GM19395 (cell line): ENCODE measurements at regions not wholly inside any gene's neighbourhood (a gene's known extent, or its start where the extent isn't known, plus 50 kb on each side); places are given as distances from the start of the nearest gene placed in this dataset.

Experiments
- ATAC-seq: cut with Tn5 transposase; IDR thresholded peaks from one replicate; pipeline ENCODE4 v1.9.1; 2021; ENCODE audit warnings: mild to moderate bottlenecking, moderate library complexity; ENCODE audit not compliant: unreplicated experiment

DNA sequence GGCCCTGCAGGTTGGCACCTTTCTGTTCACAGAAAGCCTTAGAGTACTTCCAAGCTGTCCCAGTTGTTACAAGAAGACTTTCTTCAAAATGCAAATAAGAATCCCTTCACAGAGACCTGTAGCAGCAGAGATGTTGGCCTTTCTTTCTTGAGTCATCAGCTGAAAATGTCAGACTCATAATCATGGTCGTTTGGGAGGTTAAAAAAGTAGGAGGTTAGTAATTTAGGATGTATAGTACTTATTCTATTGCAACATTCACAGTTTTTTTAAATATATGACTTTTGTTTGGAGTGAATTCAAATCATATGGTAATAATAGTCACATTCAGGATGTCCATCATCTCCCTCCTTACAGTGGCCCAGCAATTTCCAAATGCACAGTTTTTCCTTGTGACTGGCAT lies 223.9 kb upstream of the GLI3 start:
- no peak for ATAC-seq

DNA sequence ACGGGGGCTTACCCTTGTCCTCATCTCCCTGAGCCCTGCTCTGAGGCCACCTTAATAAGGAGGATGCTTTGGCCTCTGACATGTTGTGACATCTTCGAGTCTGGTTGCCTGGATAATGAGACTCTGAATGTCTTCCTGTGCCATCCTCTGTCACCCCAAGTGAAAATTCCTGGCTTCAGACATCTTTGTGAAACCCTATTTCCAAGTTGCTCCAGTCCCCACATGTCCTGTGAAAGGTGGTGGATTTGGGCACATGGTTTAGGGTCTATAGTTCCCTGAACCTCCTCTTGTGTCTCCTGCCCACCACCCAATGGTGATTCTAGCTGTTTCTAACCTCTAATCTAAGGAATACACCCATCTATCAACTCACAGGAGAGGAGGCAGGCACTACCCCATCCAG lies 223.1 kb upstream of the GLI3 start:
- no peak for ATAC-seq

- no peak for ATAC-seq
Measured at GRCh38 chr7:42457663-42458062, 220.7 kb upstream of the GLI3 start.

DNA sequence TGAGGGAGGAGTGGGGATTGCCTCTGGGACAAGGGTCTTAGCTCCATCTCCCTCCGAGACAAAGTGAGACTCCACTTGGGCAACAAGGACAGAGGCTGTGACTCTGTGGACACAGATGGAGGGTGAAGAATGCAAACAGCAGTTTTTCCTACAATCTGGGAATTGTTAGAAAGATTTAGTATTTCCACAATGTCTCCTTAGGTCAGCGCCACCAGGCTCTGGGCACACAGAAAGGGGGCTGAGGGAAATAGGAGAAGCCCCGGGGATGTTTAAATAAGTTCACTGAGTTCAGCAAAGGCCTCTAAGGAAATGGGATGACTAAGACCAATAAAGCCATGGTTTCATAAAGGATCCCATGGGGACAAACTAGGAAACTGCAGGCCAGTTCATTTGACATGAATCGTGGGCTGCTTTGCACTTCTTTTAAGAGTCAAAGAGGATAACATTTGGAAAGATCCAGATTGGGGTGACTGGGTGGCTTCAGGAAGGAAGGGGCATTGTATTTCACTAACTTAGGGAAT lies 219.8 kb upstream of the GLI3 start:
- no peak for ATAC-seq

GRCh38 chr7:42456267-42456666 lies 219.3 kb upstream of the GLI3 start:
- ATAC-seq: no peak

DNA sequence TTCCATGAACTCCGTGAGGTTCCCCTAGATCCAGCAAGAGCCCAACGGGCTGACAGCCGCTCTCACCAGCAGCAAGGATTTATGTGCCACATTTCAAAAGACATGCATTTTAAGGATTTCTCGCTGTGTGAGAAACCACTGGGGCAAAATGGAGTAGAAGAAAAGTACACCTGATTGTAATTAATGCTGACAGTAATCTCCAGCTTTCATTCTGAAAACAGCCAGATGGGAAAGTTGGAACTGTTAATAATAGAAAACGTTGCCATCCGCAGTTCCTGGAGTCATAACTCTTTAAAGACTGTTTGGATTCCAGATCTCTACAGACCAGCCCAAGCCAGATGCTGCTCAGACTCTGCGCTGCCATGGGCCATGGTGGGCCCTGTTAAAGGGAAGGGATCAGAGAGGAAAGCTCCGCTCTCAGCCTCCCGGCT lies 216.9 kb upstream of the GLI3 start:
- ATAC-seq: no peak

GRCh38 chr7:42452356-42452755 lies 215.3 kb upstream of the GLI3 start:
- no peak for ATAC-seq

GRCh38 chr7:42449431-42449830 lies 212.4 kb upstream of the GLI3 start:
- no peak for ATAC-seq

GRCh38 chr7:42448901-42449300 lies 211.9 kb upstream of the GLI3 start:
- ATAC-seq: no peak

GRCh38 chr7:42445691-42446090 lies 208.7 kb upstream of the GLI3 start:
- ATAC-seq: no peak

- ATAC-seq: no peak
Measured at GRCh38 chr7:42440951-42441350, 203.9 kb upstream of the GLI3 start.

DNA sequence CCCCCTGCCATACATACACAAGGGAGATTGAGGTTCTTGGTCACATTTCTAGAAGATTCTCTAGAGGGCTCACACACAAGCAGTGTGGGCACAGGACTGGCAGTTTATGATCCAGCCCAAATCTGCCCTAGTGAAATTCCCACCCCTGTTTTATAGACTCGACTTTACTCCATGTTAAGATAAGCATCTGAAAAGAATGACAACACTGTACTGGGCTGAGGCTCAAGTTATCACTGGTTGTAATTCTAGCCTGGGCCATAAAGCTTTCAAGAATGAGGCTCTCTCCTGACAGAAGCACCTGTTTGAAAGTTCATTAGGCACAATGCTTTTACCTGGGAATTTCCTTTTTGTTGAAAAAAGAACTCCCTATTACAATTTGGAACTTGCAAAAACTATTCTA lies 195.6 kb upstream of the GLI3 start:
- no peak for ATAC-seq

GRCh38 chr7:42431873-42432272 lies 194.9 kb upstream of the GLI3 start:
- no peak for ATAC-seq

DNA sequence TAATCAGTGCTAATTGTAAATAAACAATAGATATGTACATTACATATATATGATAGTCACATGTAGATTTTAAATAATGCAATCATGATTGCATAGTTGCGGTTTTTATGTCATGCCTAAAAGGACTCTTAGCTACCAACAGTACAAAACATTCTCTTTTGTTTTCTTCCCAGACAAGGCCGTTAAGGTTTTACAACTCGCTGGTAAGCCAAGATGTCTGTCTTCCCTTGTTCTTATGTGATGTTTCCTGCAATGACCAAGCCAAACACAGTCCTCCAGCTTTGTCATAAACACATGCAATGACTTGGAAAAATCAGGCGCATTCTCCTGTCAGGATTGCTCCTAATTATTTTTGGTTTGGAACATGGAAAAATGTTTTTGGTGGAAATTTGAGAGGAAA lies 192.3 kb upstream of the GLI3 start:
- ATAC-seq: no peak

- no peak for ATAC-seq
Measured at GRCh38 chr7:42426163-42426562, 189.2 kb upstream of the GLI3 start.

DNA sequence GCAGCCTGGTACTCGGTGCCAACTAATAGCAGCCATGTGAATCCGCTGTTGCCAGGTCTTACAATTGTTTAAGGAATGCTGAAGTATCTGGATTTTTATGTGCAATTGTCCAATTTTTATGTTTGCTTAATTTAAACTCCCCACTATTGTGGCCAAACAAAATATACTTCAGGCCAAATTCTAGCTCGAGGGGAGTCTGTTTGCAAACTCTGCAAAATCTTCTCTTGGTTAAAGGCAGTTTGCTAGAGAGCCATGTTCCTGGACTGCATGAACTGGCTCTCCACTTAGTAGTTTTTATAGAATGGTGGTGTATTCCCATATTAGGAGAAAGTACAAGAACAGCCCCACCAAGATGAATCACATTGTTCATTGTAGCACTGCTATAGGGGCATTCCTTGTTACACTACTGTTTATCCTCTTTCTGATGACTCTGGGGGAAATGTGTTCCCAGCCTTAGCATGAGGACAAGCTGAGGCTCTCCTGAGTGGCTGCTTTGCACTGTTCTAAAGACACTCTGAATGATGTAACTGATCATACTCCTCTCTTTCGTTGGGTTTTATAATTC lies 178.0 kb upstream of the GLI3 start:
- no peak for ATAC-seq

DNA sequence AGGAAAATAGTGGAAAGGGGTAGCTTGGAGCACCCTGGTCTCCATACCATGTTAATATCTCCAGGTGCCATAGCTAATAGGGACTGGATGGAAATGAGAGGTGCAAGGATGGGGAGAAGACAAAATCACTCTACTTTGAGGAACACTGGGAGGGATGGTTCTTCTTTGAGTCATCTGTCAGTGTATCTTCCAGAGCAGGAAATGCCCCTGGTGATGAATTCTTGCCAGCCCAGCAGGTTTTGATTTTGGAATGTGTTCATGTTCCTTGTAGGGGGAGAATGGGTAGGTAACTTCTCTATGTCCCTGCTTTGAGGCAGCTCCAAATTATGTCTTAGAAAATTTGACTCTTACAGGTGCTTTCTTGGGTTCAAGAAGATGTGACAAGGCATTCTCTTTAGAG lies 177.0 kb upstream of the GLI3 start:
- no peak for ATAC-seq

DNA sequence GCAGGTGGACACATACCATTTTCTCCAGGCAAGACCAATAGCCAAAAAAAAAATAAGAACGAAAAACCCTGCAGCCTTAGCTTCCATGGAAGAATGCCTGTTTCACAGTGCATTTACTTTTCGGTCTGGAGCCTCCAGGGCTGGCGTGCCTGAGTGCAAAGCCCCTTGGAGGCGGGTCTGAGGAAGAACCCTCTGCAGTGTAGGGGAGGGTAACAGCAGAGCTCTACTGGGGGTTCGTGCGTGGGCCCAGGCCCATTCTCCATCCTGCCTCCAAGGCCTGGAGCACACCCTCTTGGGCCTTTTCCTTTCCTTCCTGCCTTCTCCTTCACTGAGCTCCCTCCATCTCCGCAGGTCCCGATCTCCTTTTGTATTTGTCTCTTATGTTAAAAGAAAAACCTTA lies 172.3 kb upstream of the GLI3 start:
- ATAC-seq: no peak

DNA sequence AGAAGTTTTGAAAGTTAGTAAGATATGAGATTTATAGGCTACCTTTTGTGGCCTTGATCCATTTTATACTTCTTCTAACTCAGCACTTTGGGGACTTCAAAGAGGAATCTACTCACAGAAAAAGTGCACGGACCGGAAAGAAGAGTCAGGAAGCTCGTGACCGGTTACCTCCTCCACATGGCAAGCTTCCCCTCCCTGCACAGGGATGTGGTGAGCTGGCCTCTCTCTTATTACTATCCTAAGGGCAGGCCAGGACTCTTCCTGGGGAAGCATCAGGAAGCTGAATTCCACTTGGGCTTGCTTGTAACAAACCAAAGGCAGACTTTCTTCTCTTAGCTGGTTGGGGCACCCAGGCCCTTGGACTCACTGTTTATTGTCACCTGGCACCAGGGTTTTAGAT lies 170.8 kb upstream of the GLI3 start:
- no peak for ATAC-seq

DNA sequence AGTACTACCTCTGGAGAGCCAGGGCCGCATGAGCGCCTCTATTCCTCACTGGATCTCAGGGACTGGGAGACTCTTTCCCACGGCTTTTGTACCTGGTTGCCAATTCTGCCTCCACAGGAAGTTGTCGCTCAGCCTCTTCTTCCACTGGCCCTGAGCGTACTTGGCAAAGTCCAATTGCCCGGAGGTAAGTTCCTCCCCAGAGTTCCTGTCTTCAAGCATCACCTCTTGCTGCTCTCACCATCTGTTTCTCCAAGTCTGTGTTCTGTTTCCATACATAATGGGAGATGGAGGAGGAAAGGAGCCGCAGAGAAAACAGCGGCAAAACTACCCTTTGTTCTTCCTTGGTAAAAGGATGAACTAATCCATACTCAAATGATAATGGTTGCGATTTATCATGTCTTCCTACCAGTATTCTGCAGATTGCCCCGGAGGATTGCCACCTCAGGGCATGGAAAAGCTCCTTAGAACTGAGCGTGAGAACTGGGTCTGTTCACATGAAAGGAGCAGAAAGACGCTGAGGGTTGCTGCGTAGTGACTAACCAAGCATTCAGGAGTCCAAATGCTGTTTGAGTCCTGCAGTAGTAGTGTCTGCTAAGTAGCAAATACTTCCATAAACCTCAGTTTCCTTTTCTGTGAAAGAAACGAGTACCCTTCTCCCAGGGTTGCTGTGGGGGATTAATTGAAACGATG lies 170.2 kb upstream of the GLI3 start:
- ATAC-seq: no peak

DNA sequence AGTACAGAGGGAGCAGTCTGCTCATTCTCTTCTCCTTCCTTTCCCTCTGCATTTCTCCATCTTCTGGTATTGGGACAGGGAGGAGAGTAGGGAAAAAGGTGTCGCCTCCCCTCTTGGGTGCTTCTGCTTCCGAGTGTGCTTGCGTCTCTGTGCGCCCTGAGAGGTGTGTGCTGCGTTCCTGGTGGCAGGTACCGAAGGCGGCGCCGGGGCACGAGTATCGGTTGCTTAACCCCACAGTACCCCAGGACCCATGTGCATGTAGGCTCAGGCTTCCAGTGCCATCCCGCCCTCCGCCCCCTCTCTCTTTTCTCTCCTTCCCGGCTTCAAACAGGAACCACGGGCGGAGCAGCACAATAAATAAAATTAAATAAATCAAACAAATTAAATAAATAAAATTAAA lies 169.3 kb upstream of the GLI3 start:
- no peak for ATAC-seq

DNA sequence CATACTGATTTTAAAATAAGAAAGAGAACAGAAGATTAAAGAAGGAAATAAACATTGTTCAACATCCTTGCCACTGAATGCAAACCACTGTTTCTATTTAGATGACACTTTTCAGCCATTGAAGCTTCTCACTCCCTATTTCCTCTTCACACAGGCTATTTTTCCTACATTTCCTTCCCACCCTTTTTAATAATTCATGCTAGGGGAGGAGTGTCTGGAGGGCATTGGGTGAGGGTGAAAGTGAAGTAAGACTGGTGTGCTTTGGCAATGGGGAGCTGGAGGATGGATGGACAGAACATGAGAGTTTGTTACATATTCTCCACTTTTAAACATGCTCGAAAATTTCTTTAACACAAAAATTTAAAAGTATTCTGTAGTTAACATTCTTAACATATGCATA lies 168.8 kb upstream of the GLI3 start:
- ATAC-seq: no peak

DNA sequence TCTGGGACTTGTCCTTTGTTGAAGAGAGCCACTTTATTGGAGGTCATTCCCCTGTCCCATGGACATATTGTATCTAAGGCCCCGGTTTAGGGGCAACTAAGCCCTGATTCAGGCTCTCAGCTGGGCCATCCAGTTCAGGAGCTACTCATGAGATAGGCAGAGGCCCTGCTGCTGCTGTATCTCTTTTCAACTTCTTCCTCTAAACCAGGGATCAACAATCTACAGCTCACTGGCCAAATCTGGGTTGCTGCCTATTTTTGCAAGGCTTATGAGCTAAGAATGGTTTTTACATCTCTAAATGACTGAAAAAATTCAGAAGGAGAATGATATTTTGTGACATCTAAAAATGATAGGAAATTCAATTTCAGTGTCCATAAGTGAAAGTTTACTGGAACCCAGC lies 166.8 kb upstream of the GLI3 start:
- ATAC-seq: no peak
